ENCODE measurements at regions not wholly inside any gene's neighbourhood (a gene's known extent, or its start where the extent isn't known, plus 50 kb on each side); places are given as distances from the start of the nearest gene placed in this dataset.

DNA sequence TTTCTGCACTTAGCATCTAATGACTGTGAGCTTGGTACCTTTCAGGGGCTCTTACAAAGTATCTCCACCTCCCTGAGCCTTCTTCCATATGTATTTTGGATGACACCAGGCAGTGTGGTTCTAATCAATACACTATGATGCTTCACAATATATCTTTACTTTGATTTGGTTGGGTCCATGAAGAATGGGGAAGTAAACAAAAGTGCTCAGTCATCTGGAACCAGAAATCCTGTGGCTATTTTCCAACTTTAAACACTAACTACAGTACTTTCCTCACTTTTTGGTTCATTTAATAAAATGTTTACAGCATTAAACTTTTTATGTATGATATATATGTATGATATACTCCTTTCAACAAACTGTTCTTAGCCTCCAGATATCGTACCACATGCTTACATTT lies 216.4 kb upstream of the AFF2 start:
- no TSS peak for BruUV-seq (replicated peaks)
- no peak for DNase-seq
- Histone ChIP-seq H3K9me2 (replicated peaks; ENCODE audit: low read length) (no peaks in the 10 kb centered on the region), H3F3A (ENCODE audit: low read length, unreplicated experiment) (no peaks in the 10 kb centered on the region), H3K4me3 (ENCODE audit: low read length) (no peak overlapping the region), H3K4me1 (ENCODE audit: insufficient read depth, low read length) (no peaks in the 10 kb centered on the region), H3K4me2 (ENCODE audit: low read length) (no peak overlapping the region), H3K9ac (ENCODE audit: low read length) (no peak overlapping the region), H3K9me3 (ENCODE audit: low read length) (no peaks in the 10 kb centered on the region), H3K27me3 (ENCODE audit: low read length) (no peaks in the 10 kb centered on the region), H3K27ac (ENCODE audit: low read length) (no peak overlapping the region), H4K20me1 (ENCODE audit: low read length) (no peaks in the 10 kb centered on the region), H2AFZ (ENCODE audit: low read length) (no peak overlapping the region), H3K79me2 (ENCODE audit: low read length) (no peaks in the 10 kb centered on the region), H3K36me3 (ENCODE audit: low read depth, low read length) (no peaks in the 10 kb centered on the region)
- intact Hi-C loops (cut with micrococcal nuclease) = no loop called here
- ChIA-PET POLR2A (ENCODE audit: unreplicated experiment) (no interaction called here), CTCF (no interaction called here)
- ATAC-seq = no peak
- TF ChIP-seq EZH2 (IDR thresholded peaks at IDR 0.05; ENCODE audit: low read length, unreplicated experiment) (no peak), EZH2phosphoT487 (IDR thresholded peaks at IDR 0.05; ENCODE audit: borderline replicate concordance, low read length) (no peak)
- TF ChIP-seq, protein P1, sequence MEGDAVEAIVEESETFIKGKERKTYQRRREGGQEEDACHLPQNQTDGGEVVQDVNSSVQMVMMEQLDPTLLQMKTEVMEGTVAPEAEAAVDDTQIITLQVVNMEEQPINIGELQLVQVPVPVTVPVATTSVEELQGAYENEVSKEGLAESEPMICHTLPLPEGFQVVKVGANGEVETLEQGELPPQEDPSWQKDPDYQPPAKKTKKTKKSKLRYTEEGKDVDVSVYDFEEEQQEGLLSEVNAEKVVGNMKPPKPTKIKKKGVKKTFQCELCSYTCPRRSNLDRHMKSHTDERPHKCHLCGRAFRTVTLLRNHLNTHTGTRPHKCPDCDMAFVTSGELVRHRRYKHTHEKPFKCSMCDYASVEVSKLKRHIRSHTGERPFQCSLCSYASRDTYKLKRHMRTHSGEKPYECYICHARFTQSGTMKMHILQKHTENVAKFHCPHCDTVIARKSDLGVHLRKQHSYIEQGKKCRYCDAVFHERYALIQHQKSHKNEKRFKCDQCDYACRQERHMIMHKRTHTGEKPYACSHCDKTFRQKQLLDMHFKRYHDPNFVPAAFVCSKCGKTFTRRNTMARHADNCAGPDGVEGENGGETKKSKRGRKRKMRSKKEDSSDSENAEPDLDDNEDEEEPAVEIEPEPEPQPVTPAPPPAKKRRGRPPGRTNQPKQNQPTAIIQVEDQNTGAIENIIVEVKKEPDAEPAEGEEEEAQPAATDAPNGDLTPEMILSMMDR (conservative IDR thresholded peaks at IDR 0.05; ENCODE audit: low read depth, low read length) = no peak

DNA sequence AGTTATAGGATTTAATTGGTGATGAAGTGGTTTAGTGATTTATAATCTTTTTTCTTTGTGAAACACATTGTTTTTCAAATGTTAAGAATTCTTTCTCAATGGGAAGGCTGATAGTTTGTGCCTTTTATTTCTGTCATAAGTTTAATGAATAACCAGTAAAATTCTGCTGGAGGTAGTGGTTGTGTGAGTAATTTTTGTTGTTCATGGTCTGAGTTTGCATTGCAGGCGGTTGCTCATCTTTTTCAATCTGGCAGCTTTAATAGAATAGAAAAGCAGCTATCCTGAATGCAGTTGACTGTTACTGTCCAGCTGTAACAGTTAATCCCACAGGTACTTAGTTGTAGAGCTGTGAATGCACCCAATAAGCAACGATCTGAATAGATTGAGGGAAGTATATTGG lies 215.6 kb upstream of the AFF2 start:
- no peak for DNase-seq
- no peak overlapping the region for H3K4me3 ChIP-seq (ENCODE audit: low read length)
- H3K27ac ChIP-seq (ENCODE audit: low read length) = no peak overlapping the region
- ChIA-PET CTCF (no interaction called here), POLR2A (ENCODE audit: unreplicated experiment) (no interaction called here)
- H3K9ac ChIP-seq (ENCODE audit: low read length) = no peak overlapping the region
- no peaks in the 10 kb centered on the region for H4K20me1 ChIP-seq (ENCODE audit: low read length)
- TF ChIP-seq EZH2phosphoT487 (IDR thresholded peaks at IDR 0.05; ENCODE audit: borderline replicate concordance, low read length) (no peak), EZH2 (IDR thresholded peaks at IDR 0.05; ENCODE audit: low read length, unreplicated experiment) (no peak)
- TF ChIP-seq, protein P1 (conservative IDR thresholded peaks at IDR 0.05; ENCODE audit: low read depth, low read length) = no peak
- no peaks in the 10 kb centered on the region for H3K27me3 ChIP-seq (ENCODE audit: low read length)
- H3K4me1 ChIP-seq (ENCODE audit: insufficient read depth, low read length) = no peaks in the 10 kb centered on the region
- H3K79me2 ChIP-seq (ENCODE audit: low read length) = no peaks in the 10 kb centered on the region
- no TSS peak for BruUV-seq (replicated peaks)
- H2AFZ ChIP-seq (ENCODE audit: low read length) = no peak overlapping the region
- no peaks in the 10 kb centered on the region for H3K36me3 ChIP-seq (ENCODE audit: low read depth, low read length)
- H3K9me2 ChIP-seq (replicated peaks; ENCODE audit: low read length) = no peaks in the 10 kb centered on the region
- intact Hi-C loops (cut with micrococcal nuclease) = no loop called here
- H3F3A ChIP-seq (ENCODE audit: low read length, unreplicated experiment) = no peaks in the 10 kb centered on the region
- ATAC-seq = no peak
- H3K9me3 ChIP-seq (ENCODE audit: low read length) = no peaks in the 10 kb centered on the region
- no peak overlapping the region for H3K4me2 ChIP-seq (ENCODE audit: low read length)

GRCh38 chrX:148288451-148288850 lies 212.0 kb upstream of the AFF2 start:
- H3K79me2 ChIP-seq (ENCODE audit: low read length) = no peaks in the 10 kb centered on the region
- no peaks in the 10 kb centered on the region for H3K9me2 ChIP-seq (replicated peaks; ENCODE audit: low read length)
- H4K20me1 ChIP-seq (ENCODE audit: low read length) = no peaks in the 10 kb centered on the region
- H3F3A ChIP-seq (ENCODE audit: low read length, unreplicated experiment) = no peaks in the 10 kb centered on the region
- ChIA-PET POLR2A (ENCODE audit: unreplicated experiment) (no interaction called here), CTCF (no interaction called here)
- ATAC-seq = no peak
- H3K4me3 ChIP-seq (ENCODE audit: low read length) = no peak overlapping the region
- no peaks in the 10 kb centered on the region for H3K4me1 ChIP-seq (ENCODE audit: insufficient read depth, low read length)
- no peaks in the 10 kb centered on the region for H3K27me3 ChIP-seq (ENCODE audit: low read length)
- H3K27ac ChIP-seq (ENCODE audit: low read length) = no peak overlapping the region
- H3K36me3 ChIP-seq (ENCODE audit: low read depth, low read length) = no peaks in the 10 kb centered on the region
- no peaks in the 10 kb centered on the region for H3K9me3 ChIP-seq (ENCODE audit: low read length)
- BruUV-seq (replicated peaks) = no TSS peak
- no peak for DNase-seq
- no peak overlapping the region for H3K9ac ChIP-seq (ENCODE audit: low read length)
- no peak overlapping the region for H2AFZ ChIP-seq (ENCODE audit: low read length)
- H3K4me2 ChIP-seq (ENCODE audit: low read length) = no peak overlapping the region
- intact Hi-C loops (cut with micrococcal nuclease) = no loop called here
- no peak for TF ChIP-seq EZH2 (IDR thresholded peaks at IDR 0.05; ENCODE audit: low read length, unreplicated experiment)
- TF ChIP-seq, protein P1 (conservative IDR thresholded peaks at IDR 0.05; ENCODE audit: low read depth, low read length) = no peak
- TF ChIP-seq EZH2phosphoT487 (IDR thresholded peaks at IDR 0.05; ENCODE audit: borderline replicate concordance, low read length) = no peak

All from PC-3 (cell line).